Memory B cell (primary cell): ENCODE measurements at regions not wholly inside any gene's neighbourhood (a gene's known extent, or its start where the extent isn't known, plus 50 kb on each side); places are given as distances from the start of the nearest gene placed in this dataset.

ENCODE experiments used
- ATAC-seq: fragments of 150-1000 bp; cut with Tn5 transposase; 2 replicates; pipeline ENCODE4 v1.10.0; 2021; ENCODE audit warnings: low read depth, mild to moderate bottlenecking, moderate library complexity
- DNase-seq, 2 donors: peaks; one replicate each; pipeline ENCODE4 v3.0.0; 2022; ENCODE audit warnings: low spot score in 2 of 2
- H3K27ac Mint-ChIP-seq: one replicate; pipeline ENCODE4 v1.8.0; 2022; ENCODE audit warnings: mild to moderate bottlenecking, moderate library complexity, mixed read lengths
- H3K27me3 Mint-ChIP-seq: one replicate; pipeline ENCODE4 v1.8.0; 2022; ENCODE audit warnings: mixed read lengths
- H3K36me3 Mint-ChIP-seq: one replicate; pipeline ENCODE4 v1.8.0; 2022; ENCODE audit warnings: mild to moderate bottlenecking, mixed read lengths
- H3K4me1 Mint-ChIP-seq: one replicate; pipeline ENCODE4 v1.8.0; 2022; ENCODE audit warnings: mixed read lengths
- H3K4me3 Mint-ChIP-seq: one replicate; pipeline ENCODE4 v1.8.0; 2022; ENCODE audit warnings: mild to moderate bottlenecking, moderate library complexity, mixed read lengths
- H3K9me3 Mint-ChIP-seq: one replicate; pipeline ENCODE4 v1.8.0; 2022; ENCODE audit warnings: mixed read lengths

DNA sequence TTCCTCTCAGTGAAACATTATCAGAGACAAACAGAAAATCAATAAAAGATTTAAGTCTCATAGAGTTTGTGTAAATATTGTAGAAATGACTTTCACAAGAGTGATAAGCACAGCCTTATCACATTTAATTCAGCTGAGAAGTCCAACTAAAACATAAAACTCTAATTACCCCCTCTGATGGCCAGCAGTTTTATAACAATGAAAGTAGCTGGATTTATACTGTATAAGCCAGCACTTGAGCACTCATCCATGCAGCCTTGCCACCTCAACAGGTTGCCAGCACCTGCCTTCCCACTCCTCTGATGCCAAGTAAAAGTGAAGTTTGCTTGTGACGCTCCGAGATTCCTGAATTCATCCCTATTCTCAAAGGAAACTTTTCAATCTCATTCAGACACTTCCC lies 103.0 kb upstream of the STK39 start:
- Mint-ChIP-seq H3K36me3 (no peaks in the 10 kb centered on the region), H3K27ac (no peak overlapping the region), H3K9me3 (peaks cover 5% of the 10 kb centered on the region), H3K27me3 (peaks cover 5% of the 10 kb centered on the region), H3K4me1 (peaks cover 12% of the 10 kb centered on the region), H3K4me3 (no peak overlapping the region)
- DNase-seq, result no peak
- ATAC-seq, result no peak

DNA sequence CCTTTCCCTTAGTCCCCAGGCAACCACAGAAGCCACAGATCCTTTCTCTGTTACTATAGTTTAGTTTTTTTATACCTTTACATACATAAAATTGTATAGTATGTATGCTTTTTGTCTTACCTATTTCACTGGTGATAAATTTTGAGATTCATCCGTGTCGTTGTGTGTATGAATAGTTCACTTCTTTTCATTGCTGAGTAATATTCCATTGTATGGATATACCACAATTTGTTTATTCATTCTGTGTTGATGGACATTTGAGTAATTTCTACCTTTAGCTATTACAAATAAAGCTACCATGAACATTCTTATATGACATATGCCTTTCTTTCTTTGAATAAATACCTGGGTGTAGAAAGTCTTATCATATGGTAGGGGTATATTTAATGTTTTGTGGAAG lies 102.8 kb upstream of the CERS6 start:
- Mint-ChIP-seq H3K36me3 (no peaks in the 10 kb centered on the region), H3K27ac (no peak overlapping the region), H3K27me3 (peaks cover 3% of the 10 kb centered on the region), H3K9me3 (peaks cover 5% of the 10 kb centered on the region), H3K4me1 (no peaks in the 10 kb centered on the region), H3K4me3 (no peak overlapping the region)
- DNase-seq (no peak), ATAC-seq (no peak)

DNA sequence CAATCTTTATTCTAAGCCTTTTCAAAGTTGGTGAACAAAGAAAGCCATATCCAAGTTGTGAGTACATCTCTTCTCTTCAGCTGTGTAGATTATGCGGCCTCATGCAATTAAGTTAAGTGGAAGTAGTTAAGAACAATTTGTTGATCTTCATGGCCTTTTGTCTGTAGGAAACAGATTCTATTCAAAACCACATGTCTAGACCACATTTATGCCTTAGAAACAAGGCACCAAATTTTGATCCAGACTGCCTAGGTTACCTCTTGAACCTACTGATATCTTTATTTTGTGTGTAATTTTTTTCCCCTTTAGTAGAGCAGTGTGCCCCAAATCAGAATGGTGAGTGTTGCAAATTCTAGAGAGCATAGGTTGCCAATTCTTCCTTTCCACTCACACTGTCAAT lies 101.6 kb upstream of the CERS6 start:
- Mint-ChIP-seq H3K27me3 (peaks cover 3% of the 10 kb centered on the region), H3K4me1 (no peaks in the 10 kb centered on the region), H3K36me3 (no peaks in the 10 kb centered on the region), H3K9me3 (peaks cover 5% of the 10 kb centered on the region), H3K27ac (no peak overlapping the region), H3K4me3 (no peak overlapping the region)
- DNase-seq (no peak), ATAC-seq (no peak)

- ATAC-seq (no peak), DNase-seq (no peak)
- Mint-ChIP-seq H3K27ac (no peak overlapping the region), H3K4me3 (no peak overlapping the region), H3K4me1 (no peaks in the 10 kb centered on the region), H3K9me3 (peaks cover 5% of the 10 kb centered on the region), H3K27me3 (peaks cover 3% of the 10 kb centered on the region), H3K36me3 (no peaks in the 10 kb centered on the region)
Observed at GRCh38 chr2:168355121-168355520, 101.0 kb upstream of the CERS6 start.

DNA sequence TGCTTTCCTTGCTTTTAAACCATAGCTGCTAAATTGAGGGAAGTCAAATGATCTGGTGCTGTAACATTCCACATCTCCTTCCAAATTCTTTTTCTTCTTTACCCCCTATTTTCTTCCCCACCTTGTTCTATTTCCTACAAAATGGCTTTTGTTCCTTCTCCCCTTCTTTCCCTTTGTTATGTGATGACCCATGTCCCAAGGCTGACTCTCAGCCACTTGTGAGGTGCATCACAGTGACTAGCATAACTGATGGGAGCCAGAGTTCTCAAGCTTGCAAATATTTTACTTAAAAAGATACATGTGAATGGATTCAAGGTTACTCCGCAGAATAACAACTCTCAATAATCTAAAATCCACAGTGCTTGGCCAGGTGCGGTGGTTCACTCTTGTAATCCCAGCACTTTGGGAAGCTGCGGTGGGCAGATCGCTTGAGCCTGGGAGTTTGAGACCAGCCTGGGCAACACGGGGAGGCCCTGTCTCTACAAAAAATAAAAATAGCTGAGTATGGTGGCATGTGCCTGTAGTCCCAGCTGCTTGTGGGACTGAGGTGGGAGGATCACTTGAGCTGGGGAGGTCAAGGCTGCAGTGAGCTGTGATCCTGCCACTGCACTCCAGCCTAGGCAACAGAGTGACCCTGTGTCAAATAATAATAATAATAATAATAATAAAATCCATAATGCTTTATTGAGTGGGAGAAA lies 100.1 kb upstream of the CERS6 start:
- no peaks in the 10 kb centered on the region for H3K36me3 Mint-ChIP-seq
- no peak for ATAC-seq
- no peak for DNase-seq
- peaks cover 3% of the 10 kb centered on the region for H3K27me3 Mint-ChIP-seq
- H3K27ac Mint-ChIP-seq, result no peak overlapping the region
- no peak overlapping the region for H3K4me3 Mint-ChIP-seq
- H3K9me3 Mint-ChIP-seq, result peaks cover 5% of the 10 kb centered on the region
- H3K4me1 Mint-ChIP-seq, result no peaks in the 10 kb centered on the region

GRCh38 chr2:168356477-168356835 lies 99.6 kb upstream of the CERS6 start:
- Mint-ChIP-seq H3K27ac (no peak overlapping the region), H3K36me3 (no peaks in the 10 kb centered on the region), H3K4me1 (no peaks in the 10 kb centered on the region), H3K27me3 (peaks cover 3% of the 10 kb centered on the region), H3K9me3 (peaks cover 5% of the 10 kb centered on the region), H3K4me3 (no peak overlapping the region)
- DNase-seq, result no peak
- ATAC-seq, result no peak

DNA sequence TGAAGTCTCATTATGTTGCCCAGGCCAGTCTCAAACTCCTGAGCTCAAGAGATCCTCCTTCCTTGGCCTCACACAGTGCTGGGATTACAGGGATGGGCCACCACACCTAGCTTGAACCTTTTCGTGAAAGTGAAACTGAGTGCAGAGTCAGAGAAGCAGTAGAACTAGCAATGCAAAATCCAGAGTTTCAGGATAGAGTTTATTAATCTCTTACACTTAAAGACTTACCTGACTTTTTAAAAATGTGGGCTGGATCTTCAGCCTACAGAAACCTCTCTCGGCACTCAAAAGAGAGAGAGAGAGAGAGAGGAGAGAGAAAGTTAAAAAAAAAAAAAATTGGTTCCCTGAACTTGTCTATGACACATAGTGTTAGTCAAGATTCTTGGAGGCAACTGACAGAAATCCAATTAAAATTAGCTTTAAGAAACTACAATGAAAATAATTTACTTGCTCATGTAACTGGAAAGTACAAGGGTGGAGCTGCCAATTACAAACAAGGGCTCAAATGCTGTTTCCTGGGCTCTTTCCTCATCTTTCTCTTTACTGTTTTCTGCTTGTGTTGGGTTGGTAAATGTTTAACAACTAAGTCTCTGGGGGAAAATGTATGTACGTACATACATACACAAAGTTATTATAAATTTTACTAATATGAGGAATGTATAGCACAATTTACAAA lies 98.1 kb upstream of the CERS6 start:
- Mint-ChIP-seq H3K4me1 (no peaks in the 10 kb centered on the region), H3K27me3 (peaks cover 8% of the 10 kb centered on the region), H3K27ac (no peak overlapping the region), H3K4me3 (no peak overlapping the region), H3K9me3 (peaks cover 5% of the 10 kb centered on the region), H3K36me3 (no peaks in the 10 kb centered on the region)
- ATAC-seq, result no peak
- no peak for DNase-seq

GRCh38 chr2:168359082-168359481 lies 97.0 kb upstream of the CERS6 start:
- DNase-seq (no peak), ATAC-seq (no peak)
- H3K36me3 Mint-ChIP-seq, result no peaks in the 10 kb centered on the region
- H3K4me1 Mint-ChIP-seq, result no peaks in the 10 kb centered on the region
- H3K9me3 Mint-ChIP-seq, result no peaks in the 10 kb centered on the region
- H3K27me3 Mint-ChIP-seq, result peaks cover 5% of the 10 kb centered on the region
- no peak overlapping the region for H3K4me3 Mint-ChIP-seq
- no peak overlapping the region for H3K27ac Mint-ChIP-seq

DNA sequence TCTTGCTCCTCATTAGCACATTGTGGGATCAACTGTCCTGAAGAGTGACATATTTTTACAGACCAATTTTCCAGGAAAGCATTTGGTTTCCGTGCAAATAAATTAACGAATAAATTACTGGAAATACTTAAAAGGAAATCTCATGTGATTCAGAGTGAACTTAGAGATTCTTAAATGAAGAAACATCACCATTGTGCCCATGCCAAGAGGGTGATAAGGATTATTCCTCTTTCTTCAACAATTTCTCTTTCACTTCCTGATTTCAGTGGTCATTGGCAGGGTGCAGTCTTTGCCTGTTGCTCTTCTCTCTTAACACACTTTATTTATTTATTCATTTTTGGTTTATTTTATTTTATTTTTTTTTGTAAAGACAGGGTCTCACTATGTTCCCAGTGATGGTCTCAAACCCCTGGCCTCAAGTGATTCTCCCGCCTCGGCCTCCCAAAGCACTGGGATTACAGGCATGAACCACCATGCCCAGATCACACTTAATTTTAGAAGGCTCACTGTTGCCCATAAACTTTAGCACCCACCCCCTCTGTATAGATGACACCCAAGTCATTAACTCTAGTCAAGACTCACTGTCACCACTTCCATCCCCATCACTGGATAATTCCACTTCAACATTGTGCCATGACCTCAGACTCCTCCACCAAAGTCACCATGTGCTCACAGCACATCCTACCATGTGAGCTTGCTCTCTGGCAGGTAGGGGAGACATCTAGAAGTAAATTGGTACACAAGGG lies 92.6 kb upstream of the CERS6 start:
- Mint-ChIP-seq H3K4me1 (no peaks in the 10 kb centered on the region), H3K9me3 (no peaks in the 10 kb centered on the region), H3K4me3 (no peak overlapping the region), H3K36me3 (no peaks in the 10 kb centered on the region), H3K27ac (no peak overlapping the region), H3K27me3 (peaks cover 5% of the 10 kb centered on the region)
- DNase-seq (no peak), ATAC-seq (no peak)

DNA sequence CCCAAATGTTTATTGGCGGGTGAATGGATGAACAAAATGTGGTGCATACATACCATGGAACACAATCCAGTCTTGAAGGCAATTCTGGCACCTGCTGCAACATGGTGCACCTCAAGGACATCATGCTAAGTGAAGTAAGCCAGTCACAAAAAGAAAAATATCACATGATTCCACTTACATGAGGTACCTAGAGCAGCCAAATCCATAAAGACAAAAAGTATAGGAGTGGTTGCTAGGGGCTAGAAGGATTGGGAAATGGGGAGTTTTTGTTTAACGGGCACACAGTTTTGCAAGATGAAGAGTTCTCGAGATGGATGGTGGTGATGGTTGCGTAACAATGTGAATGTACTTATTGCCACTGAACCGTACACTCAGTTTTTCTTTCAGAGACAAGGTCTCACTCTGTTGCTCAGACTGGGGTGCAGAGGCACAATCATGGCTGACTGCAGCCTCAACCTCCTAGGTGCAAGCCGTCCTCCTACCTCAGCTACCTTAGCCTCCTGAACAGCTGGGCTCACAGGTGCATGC lies 90.9 kb upstream of the CERS6 start:
- ATAC-seq, result no peak
- no peak overlapping the region for H3K4me3 Mint-ChIP-seq
- H3K27ac Mint-ChIP-seq, result no peak overlapping the region
- no peaks in the 10 kb centered on the region for H3K9me3 Mint-ChIP-seq
- peaks cover 5% of the 10 kb centered on the region for H3K27me3 Mint-ChIP-seq
- H3K4me1 Mint-ChIP-seq, result no peaks in the 10 kb centered on the region
- DNase-seq, result no peak
- H3K36me3 Mint-ChIP-seq, result no peaks in the 10 kb centered on the region

DNA sequence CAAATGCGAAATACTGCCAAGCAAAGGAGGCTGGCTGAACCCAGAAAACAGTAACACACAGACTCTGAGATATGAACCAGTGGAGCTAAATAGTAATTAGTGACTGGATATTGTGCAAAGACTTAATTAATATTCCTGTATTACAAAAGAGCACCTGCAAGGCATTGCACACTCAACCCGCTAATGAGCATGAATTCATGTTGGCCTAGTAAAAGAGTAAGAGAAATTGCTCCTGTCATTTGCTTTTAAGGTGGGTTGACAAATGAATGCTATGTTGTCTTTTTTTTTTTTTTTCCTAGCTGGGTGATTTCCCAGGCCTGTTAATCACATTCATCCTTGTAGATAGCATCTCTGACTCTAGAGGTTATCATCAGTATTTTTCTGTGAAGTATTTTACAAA lies 87.0 kb upstream of the CERS6 start:
- ATAC-seq, result no peak
- Mint-ChIP-seq H3K4me1 (no peaks in the 10 kb centered on the region), H3K27me3 (peaks cover 3% of the 10 kb centered on the region), H3K27ac (no peak overlapping the region), H3K36me3 (peaks cover 1% of the 10 kb centered on the region), H3K9me3 (peaks cover 6% of the 10 kb centered on the region), H3K4me3 (no peak overlapping the region)
- no peak for DNase-seq

DNA sequence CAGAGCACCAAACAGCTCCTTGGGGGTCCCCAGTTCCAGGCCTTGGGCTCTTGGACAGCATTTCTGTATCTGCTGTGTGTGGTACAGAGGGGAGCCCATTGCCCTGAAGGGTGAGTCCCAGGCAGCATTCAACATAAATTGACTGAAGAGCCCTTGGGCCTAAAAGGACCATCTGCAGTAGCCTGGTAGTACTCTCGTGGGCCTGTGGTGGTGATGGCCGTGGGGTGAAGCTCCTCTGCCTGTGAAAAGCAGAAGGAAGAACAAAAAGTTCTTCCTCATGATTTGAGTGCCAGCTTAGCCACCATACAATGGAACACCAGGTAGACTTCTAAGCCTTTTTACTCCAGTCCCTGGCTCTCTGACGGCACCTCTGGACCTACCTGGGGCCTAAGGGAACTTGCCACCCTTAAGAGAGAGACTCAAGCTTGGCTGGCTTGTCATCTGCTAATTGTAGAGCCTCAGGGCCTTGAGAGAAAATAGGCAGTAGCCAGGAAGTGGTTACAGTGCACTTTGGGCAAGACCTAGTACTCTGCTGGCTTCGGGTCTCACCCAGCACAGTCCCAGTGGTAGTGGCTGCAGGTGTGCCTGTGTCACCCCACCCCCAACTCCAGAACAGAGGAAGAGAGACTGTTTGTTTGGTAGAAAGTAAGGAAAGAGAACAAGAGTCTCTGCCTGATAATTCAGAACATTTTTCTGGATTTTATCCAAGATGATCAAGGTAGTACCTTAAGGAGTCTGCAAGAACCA lies 84.6 kb upstream of the CERS6 start:
- Mint-ChIP-seq H3K4me1 (no peaks in the 10 kb centered on the region), H3K9me3 (peaks cover 7% of the 10 kb centered on the region)
- no peak for ATAC-seq

DNA sequence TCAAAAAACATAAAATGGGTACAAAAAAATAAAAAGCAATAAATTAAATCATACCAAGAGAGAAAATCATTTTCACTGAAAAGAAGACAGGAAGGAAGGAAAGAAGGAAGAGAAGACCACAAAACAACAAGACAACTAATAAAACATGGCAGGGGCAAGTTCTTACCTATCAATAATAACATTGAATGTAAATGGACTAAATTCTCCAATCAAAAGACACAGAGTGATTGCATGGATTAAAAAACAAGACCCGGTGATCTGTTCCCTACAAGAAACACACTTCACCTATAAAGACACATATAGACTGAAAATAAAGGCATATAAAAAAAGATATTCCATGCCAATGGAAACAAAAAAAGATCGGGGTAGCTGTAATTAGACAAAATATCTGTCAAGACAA lies 82.6 kb upstream of the CERS6 start:
- H3K4me1 Mint-ChIP-seq, result no peaks in the 10 kb centered on the region
- no peak for DNase-seq
- no peak for ATAC-seq
- H3K27me3 Mint-ChIP-seq, result peaks cover 3% of the 10 kb centered on the region
- peaks cover 1% of the 10 kb centered on the region for H3K36me3 Mint-ChIP-seq
- peaks cover 8% of the 10 kb centered on the region for H3K9me3 Mint-ChIP-seq
- H3K27ac Mint-ChIP-seq, result no peak overlapping the region
- no peak overlapping the region for H3K4me3 Mint-ChIP-seq

More for the DNA sequence above, 84.6 kb upstream of the CERS6 start:
- no peak for DNase-seq
- H3K27me3 Mint-ChIP-seq, result peaks cover 3% of the 10 kb centered on the region
- no peak overlapping the region for H3K27ac Mint-ChIP-seq
- H3K4me3 Mint-ChIP-seq, result no peak overlapping the region
- peaks cover 1% of the 10 kb centered on the region for H3K36me3 Mint-ChIP-seq
